ENCODE measurements at regions not wholly inside any gene's neighbourhood (a gene's known extent, or its start where the extent isn't known, plus 50 kb on each side); places are given as distances from the start of the nearest gene placed in this dataset.
"Not testable (repeated sequence)": the region's sequence is repeated elsewhere in the genome, so short reads cannot be mapped to it uniquely, and the experiment has no call there.

GRCh38 chrX:115425359-115425758 lies 135.6 kb upstream of the PLS3 start:
- no peaks in the 10 kb centered on the region for H3K27me3 Mint-ChIP-seq (ENCODE audit: unreplicated experiment)

DNA sequence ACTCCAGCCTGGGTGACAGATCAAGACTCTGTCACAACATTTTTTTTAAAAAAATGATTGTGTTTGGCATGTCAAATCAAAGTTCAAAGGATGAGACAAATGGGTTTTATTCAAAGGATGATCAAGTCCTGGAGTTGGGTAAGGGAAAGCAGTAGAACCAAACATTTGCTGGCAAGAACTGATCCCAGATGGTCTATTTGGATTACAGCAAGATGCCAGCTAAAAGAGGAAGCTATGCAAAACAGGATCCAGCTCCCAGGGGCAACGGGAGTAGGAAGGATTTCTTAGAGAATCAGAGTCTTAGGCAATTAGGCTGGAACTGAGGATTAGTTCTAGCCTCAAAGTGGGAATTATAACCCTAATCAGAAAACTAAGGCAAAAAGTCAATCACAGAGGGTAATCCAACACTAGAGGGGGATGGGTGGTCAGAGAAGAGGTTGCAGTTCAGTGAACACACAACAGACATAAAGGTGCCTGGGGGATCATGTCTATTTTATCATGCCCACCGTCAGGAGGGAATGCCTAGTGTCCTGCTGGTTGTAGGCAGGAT lies 133.0 kb upstream of the PLS3 start:
- Mint-ChIP-seq H3K4me3 (ENCODE audit: unreplicated experiment) (no peak overlapping the region), H3K9me3 (ENCODE audit: unreplicated experiment) (peaks cover 4% of the 10 kb centered on the region), H3K36me3 (ENCODE audit: unreplicated experiment) (no peaks in the 10 kb centered on the region), H3K27ac (ENCODE audit: unreplicated experiment) (no peak overlapping the region), H3K27me3 (ENCODE audit: unreplicated experiment) (no peaks in the 10 kb centered on the region), H3K4me1 (ENCODE audit: low read depth, unreplicated experiment) (peaks cover 4% of the 10 kb centered on the region)
- TF ChIP-seq, protein P1, sequence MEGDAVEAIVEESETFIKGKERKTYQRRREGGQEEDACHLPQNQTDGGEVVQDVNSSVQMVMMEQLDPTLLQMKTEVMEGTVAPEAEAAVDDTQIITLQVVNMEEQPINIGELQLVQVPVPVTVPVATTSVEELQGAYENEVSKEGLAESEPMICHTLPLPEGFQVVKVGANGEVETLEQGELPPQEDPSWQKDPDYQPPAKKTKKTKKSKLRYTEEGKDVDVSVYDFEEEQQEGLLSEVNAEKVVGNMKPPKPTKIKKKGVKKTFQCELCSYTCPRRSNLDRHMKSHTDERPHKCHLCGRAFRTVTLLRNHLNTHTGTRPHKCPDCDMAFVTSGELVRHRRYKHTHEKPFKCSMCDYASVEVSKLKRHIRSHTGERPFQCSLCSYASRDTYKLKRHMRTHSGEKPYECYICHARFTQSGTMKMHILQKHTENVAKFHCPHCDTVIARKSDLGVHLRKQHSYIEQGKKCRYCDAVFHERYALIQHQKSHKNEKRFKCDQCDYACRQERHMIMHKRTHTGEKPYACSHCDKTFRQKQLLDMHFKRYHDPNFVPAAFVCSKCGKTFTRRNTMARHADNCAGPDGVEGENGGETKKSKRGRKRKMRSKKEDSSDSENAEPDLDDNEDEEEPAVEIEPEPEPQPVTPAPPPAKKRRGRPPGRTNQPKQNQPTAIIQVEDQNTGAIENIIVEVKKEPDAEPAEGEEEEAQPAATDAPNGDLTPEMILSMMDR (IDR thresholded peaks at IDR 0.05; ENCODE audit: partially characterized antibody, unreplicated experiment) = no peak
- no peak for DNase-seq

More at GRCh38 chrX:115425359-115425758, 135.6 kb upstream of the PLS3 start:
- H3K27ac Mint-ChIP-seq (ENCODE audit: unreplicated experiment) = no peak overlapping the region
- H3K36me3 Mint-ChIP-seq (ENCODE audit: unreplicated experiment) = no peaks in the 10 kb centered on the region
- H3K4me3 Mint-ChIP-seq (ENCODE audit: unreplicated experiment) = no peak overlapping the region
- no peak for DNase-seq
- TF ChIP-seq, protein P1 (IDR thresholded peaks at IDR 0.05; ENCODE audit: partially characterized antibody, unreplicated experiment) = no peak
- peaks cover 4% of the 10 kb centered on the region for H3K9me3 Mint-ChIP-seq (ENCODE audit: unreplicated experiment)
- peaks cover 4% of the 10 kb centered on the region for H3K4me1 Mint-ChIP-seq (ENCODE audit: low read depth, unreplicated experiment)

GRCh38 chrX:115434834-115435233 lies 126.1 kb upstream of the PLS3 start:
- not testable (repeated sequence) for H3K4me1 Mint-ChIP-seq (ENCODE audit: low read depth, unreplicated experiment); DNase-seq; H3K4me3 Mint-ChIP-seq (ENCODE audit: unreplicated experiment); H3K36me3 Mint-ChIP-seq (ENCODE audit: unreplicated experiment); H3K27me3 Mint-ChIP-seq (ENCODE audit: unreplicated experiment); H3K9me3 Mint-ChIP-seq (ENCODE audit: unreplicated experiment); H3K27ac Mint-ChIP-seq (ENCODE audit: unreplicated experiment)

- no peak for DNase-seq
- TF ChIP-seq, protein P1 (IDR thresholded peaks at IDR 0.05; ENCODE audit: partially characterized antibody, unreplicated experiment) = no peak
- H3K4me1 Mint-ChIP-seq (ENCODE audit: low read depth, unreplicated experiment) = no peaks in the 10 kb centered on the region
These were observed 123.0 kb upstream of the PLS3 start for GRCh38 chrX:115437841-115438595.

DNA sequence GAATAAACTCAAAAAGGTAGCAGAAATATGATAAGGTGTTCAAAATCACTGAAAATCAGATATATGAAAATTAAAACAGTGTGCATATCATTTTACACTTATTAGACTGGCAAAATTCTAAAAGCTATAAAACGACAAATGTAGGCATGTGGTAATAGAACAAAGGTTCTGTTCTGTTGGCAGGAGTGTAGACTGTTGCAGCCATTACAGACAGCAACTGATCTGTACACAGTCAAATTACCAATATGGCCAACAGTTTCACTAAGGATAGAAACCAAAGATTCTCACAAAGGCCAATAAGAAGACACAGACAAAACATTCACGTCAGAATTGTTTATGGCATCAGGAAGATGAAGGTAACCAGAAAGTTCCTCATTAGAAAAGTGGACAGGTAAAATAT lies 112.8 kb upstream of the PLS3 start:
- Mint-ChIP-seq H3K4me1 (ENCODE audit: low read depth, unreplicated experiment) (no peaks in the 10 kb centered on the region), H3K27ac (ENCODE audit: unreplicated experiment) (no peak overlapping the region), H3K36me3 (ENCODE audit: unreplicated experiment) (no peaks in the 10 kb centered on the region), H3K9me3 (ENCODE audit: unreplicated experiment) (no peaks in the 10 kb centered on the region), H3K27me3 (ENCODE audit: unreplicated experiment) (no peaks in the 10 kb centered on the region), H3K4me3 (ENCODE audit: unreplicated experiment) (no peak overlapping the region)
- no peak for DNase-seq
- TF ChIP-seq, protein P1 (IDR thresholded peaks at IDR 0.05; ENCODE audit: partially characterized antibody, unreplicated experiment) = no peak

More at GRCh38 chrX:115437841-115438595, 123.0 kb upstream of the PLS3 start:
- Mint-ChIP-seq H3K36me3 (ENCODE audit: unreplicated experiment) (no peaks in the 10 kb centered on the region), H3K27me3 (ENCODE audit: unreplicated experiment) (no peaks in the 10 kb centered on the region), H3K27ac (ENCODE audit: unreplicated experiment) (no peak overlapping the region), H3K4me3 (ENCODE audit: unreplicated experiment) (no peak overlapping the region), H3K9me3 (ENCODE audit: unreplicated experiment) (no peaks in the 10 kb centered on the region)

All from glutamatergic neuron (in vitro differentiated cells).